Endothelial cell of umbilical vein (primary cell): ENCODE measurements at regions not wholly inside any gene's neighbourhood (a gene's known extent, or its start where the extent isn't known, plus 50 kb on each side); places are given as distances from the start of the nearest gene placed in this dataset.

Experiments
- BruUV-seq: library from RNA; stranded (reverse); fragments of 400-500 nt; replicated peaks from 2 replicates; lab custom pipeline; 2021; lab: Mats Ljungman, UMichigan
- CTCF ChIA-PET: fragments of 300-600, 350-600 bp; sonication (Branson Sonifier 250); formaldehyde crosslinking; loops from one replicate; lab custom pipeline; 2021; ENCODE audit warnings: antibody characterized with exemption, inconsistent platforms; lab: Charles Lee
- POLR2A ChIA-PET: fragments of 300-600, 350-600 bp; sonication (Branson Sonifier 250); formaldehyde crosslinking; loops from one replicate; lab custom pipeline; 2021; ENCODE audit warnings: antibody characterized with exemption, inconsistent platforms; lab: Charles Lee
- DNase-seq: peaks from one replicate; pipeline ENCODE4 v3.0.0-alpha.2; 2011; ENCODE audit warnings: low read depth, low spot score
- FAIRE-seq: peaks from 2 replicates; lab custom pipeline; 2011; peaks lifted over from hg19 to GRCh38; lab: Jason Lieb, UNC
- H2AFZ ChIP-seq: 2 replicates; pipeline ENCODE4 v1.6.0; 2012; ENCODE audit warnings: low read depth, low read length, control low read depth, inconsistent platforms
- H3K27ac ChIP-seq: 2 replicates; pipeline ENCODE4 v1.5.1; 2011; ENCODE audit warnings: low read depth, mild to moderate bottlenecking, control low read depth, low read length, moderate library complexity; ENCODE audit not compliant: insufficient read depth
- H3K27me3 ChIP-seq, 2 experiments: 2 replicates each; pipeline versions ENCODE4 v1.6.0 to v1.6.1; 2011; ENCODE audit warnings: low read length in 2 of 2, mixed read lengths in 1 of 2; ENCODE audit not compliant: control insufficient read depth in 2 of 2, insufficient read depth in 2 of 2
- H3K36me3 ChIP-seq, 2 experiments: 2 replicates in 1 of 2; 3 replicates in 1 of 2; pipeline ENCODE4 v1.5.1; 2011; ENCODE audit warnings: low read length in 2 of 2, mild to moderate bottlenecking in 1 of 2, moderate library complexity in 1 of 2; ENCODE audit not compliant: control insufficient read depth in 2 of 2, insufficient read depth in 2 of 2; ENCODE audit errors: extremely low read depth in 1 of 2
- H3K4me1 ChIP-seq: 3 replicates; pipeline ENCODE4 v1.5.1; 2011; ENCODE audit warnings: mild to moderate bottlenecking, low read length; ENCODE audit not compliant: control insufficient read depth, insufficient read depth; ENCODE audit errors: extremely low read depth
- H3K4me2 ChIP-seq: 2 replicates; pipeline ENCODE4 v1.6.1; 2011; ENCODE audit warnings: low read length, control low read depth, mixed read lengths; ENCODE audit not compliant: insufficient read depth
- H3K4me3 ChIP-seq, 3 experiments: fragments of 200-600 bp in 1 of 3; sonication (generic), shearing (Covaris generic) in 1 of 3; replicated peaks in 1 of 3; 2 replicates each; pipeline ENCODE4 v1.5.1; 2011 to 2016; ENCODE audit warnings: control low read depth in 3 of 3, low read length in 3 of 3, mild to moderate bottlenecking in 2 of 3, inconsistent platforms in 1 of 3, low read depth in 1 of 3, moderate library complexity in 1 of 3; ENCODE audit not compliant: insufficient read depth in 1 of 3
- H3K79me2 ChIP-seq: 2 replicates; pipeline ENCODE4 v1.6.0; 2012; ENCODE audit warnings: low read length, inconsistent platforms; ENCODE audit not compliant: control insufficient read depth, insufficient read depth
- H3K9ac ChIP-seq: replicated peaks from 2 replicates; pipeline ENCODE3; 2011; ENCODE audit warnings: low read length, control low read depth; ENCODE audit not compliant: insufficient read depth; ENCODE audit errors: extremely low read depth
- H3K9me1 ChIP-seq: replicated peaks from 3 replicates; pipeline ENCODE4 v1.6.0; 2011; ENCODE audit warnings: mild to moderate bottlenecking, low read length; ENCODE audit not compliant: control insufficient read depth, insufficient read depth; ENCODE audit errors: extremely low read depth
- H3K9me3 ChIP-seq: replicated peaks from 2 replicates; pipeline ENCODE4 v1.5.1; 2012; ENCODE audit warnings: low read length, inconsistent platforms; ENCODE audit not compliant: control insufficient read depth, insufficient read depth
- H4K20me1 ChIP-seq: replicated peaks from 2 replicates; pipeline ENCODE3; 2011; ENCODE audit warnings: mild to moderate bottlenecking, low read length; ENCODE audit not compliant: control insufficient read depth, insufficient read depth; ENCODE audit errors: extremely low read depth
- EZH2 ChIP-seq: IDR thresholded peaks from 2 replicates; pipeline ENCODE4 v1.6.1; 2012; ENCODE audit warnings: borderline replicate concordance, low read depth, mild to moderate bottlenecking, moderate library complexity, low read length, inconsistent platforms; ENCODE audit not compliant: severe bottlenecking
- FOS ChIP-seq: IDR thresholded peaks from 2 replicates; pipeline ENCODE4 v1.6.1; 2011; ENCODE audit warnings: mild to moderate bottlenecking, low read length, moderate library complexity, borderline replicate concordance; ENCODE audit not compliant: insufficient read depth
- GATA2 ChIP-seq: IDR thresholded peaks from 2 replicates; pipeline ENCODE4 v1.7.0; 2011; ENCODE audit warnings: low read depth, mild to moderate bottlenecking, moderate library complexity, mixed read lengths, low read length; ENCODE audit not compliant: insufficient read length, insufficient read depth
- JUN ChIP-seq: IDR thresholded peaks from 2 replicates; pipeline ENCODE4 v1.6.1; 2011; ENCODE audit warnings: borderline replicate concordance, low read depth; ENCODE audit not compliant: insufficient read length, insufficient read depth
- MYC ChIP-seq: IDR thresholded peaks from one replicate; pipeline ENCODE4 v1.6.1; 2011; ENCODE audit warnings: mild to moderate bottlenecking, low read depth, low read length
- POLR2A ChIP-seq: IDR thresholded peaks from 2 replicates; pipeline ENCODE4 v1.6.1; 2012; ENCODE audit warnings: low read depth, mild to moderate bottlenecking, control low read depth, low read length
- POLR2AphosphoS5 ChIP-seq: IDR thresholded peaks from 2 replicates; pipeline ENCODE4 v1.6.1; 2012; ENCODE audit warnings: low read depth, mild to moderate bottlenecking, control low read depth, low read length, moderate library complexity; ENCODE audit not compliant: insufficient read depth
- dilution Hi-C: fragments of 300-500 bp; cut with MboI; formaldehyde crosslinking; loops from one replicate; pipeline ENCODE4 v1.15.0; 2019; ENCODE audit warnings: low sequenced_read_pairs; ENCODE audit not compliant: extremely low pct_ligation_motif_present
- intact Hi-C: fragments of 100-400 bp; cut with micrococcal nuclease; formaldehyde crosslinking; loops from one replicate; pipeline ENCODE4 v1.10.0; 2022
- TF ChIP-seq, protein P1 (sequence below): IDR thresholded peaks from 2 replicates; pipeline ENCODE4 v1.6.1; 2011; ENCODE audit not compliant: insufficient read depth, insufficient read length
- TF ChIP-seq, protein P2 (sequence below), 2 donors: IDR thresholded peaks; 1 replicate in 1 of 2; 2 replicates in 1 of 2; pipeline ENCODE4 v1.5.1; 2011; ENCODE audit warnings: low read length in 2 of 2, mild to moderate bottlenecking in 2 of 2, moderate library complexity in 2 of 2, control low read depth in 1 of 2, inconsistent platforms in 1 of 2, low read depth in 1 of 2; ENCODE audit not compliant: insufficient read depth in 1 of 2; ENCODE audit errors: extremely low read depth in 1 of 2

DNA sequence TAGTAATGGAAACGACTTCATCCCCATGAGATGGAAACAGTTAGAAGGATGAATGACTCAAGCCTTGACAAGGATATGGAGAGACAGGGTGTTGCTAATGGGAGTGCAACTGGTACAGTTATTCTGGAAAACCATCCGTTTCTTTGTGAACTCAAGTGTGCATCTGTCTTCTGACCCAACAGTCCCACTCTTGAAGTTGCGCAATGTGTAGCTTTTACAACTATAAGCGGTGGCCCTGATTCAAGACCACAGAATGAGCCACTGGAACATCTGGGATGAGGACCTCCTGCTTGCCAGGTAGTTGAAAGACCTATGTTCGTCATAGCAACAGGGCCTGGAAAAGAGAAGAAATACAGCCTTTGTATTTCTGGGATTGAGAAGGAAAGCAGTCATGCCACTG lies 115.8 kb upstream of the GMDS start:
- TF ChIP-seq, protein P1, sequence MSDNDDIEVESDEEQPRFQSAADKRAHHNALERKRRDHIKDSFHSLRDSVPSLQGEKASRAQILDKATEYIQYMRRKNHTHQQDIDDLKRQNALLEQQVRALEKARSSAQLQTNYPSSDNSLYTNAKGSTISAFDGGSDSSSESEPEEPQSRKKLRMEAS, result no peak
- TF ChIP-seq FOS (no peak), POLR2AphosphoS5 (no peak), JUN (no peak), GATA2 (no peak), EZH2 (no peak), MYC (no peak), POLR2A (no peak)
- TF ChIP-seq, protein P2, sequence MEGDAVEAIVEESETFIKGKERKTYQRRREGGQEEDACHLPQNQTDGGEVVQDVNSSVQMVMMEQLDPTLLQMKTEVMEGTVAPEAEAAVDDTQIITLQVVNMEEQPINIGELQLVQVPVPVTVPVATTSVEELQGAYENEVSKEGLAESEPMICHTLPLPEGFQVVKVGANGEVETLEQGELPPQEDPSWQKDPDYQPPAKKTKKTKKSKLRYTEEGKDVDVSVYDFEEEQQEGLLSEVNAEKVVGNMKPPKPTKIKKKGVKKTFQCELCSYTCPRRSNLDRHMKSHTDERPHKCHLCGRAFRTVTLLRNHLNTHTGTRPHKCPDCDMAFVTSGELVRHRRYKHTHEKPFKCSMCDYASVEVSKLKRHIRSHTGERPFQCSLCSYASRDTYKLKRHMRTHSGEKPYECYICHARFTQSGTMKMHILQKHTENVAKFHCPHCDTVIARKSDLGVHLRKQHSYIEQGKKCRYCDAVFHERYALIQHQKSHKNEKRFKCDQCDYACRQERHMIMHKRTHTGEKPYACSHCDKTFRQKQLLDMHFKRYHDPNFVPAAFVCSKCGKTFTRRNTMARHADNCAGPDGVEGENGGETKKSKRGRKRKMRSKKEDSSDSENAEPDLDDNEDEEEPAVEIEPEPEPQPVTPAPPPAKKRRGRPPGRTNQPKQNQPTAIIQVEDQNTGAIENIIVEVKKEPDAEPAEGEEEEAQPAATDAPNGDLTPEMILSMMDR (IDR thresholded peaks at IDR 0.05; ENCODE audit: extremely low read depth in 1 of 2, insufficient read depth in 1 of 2, low read depth in 1 of 2, low read length in 2 of 2), result no peak
- DNase-seq (no peak), FAIRE-seq (no peak)
- H3K4me1 ChIP-seq, result no peaks in the 10 kb centered on the region
- BruUV-seq, result no TSS peak
- no peaks in the 10 kb centered on the region for H3K27me3 ChIP-seq
- no peaks in the 10 kb centered on the region for H3K9me3 ChIP-seq
- no peak overlapping the region for H3K9ac ChIP-seq
- H3K79me2 ChIP-seq, result no peaks in the 10 kb centered on the region
- POLR2A ChIA-PET, result no interaction called here
- no peaks in the 10 kb centered on the region for H3K36me3 ChIP-seq
- no peak overlapping the region for H3K4me3 ChIP-seq
- intact Hi-C loops, result no loop called here
- dilution Hi-C loops, result no loop called here
- H3K9me1 ChIP-seq, result no peaks in the 10 kb centered on the region
- H3K27ac ChIP-seq, result no peak overlapping the region
- CTCF ChIA-PET, result interaction anchor here (0.8 kb wide), 1 partner anchor 273 kb away, joined by 3 read pairs; no protein-coding TSS in a partner anchor
- H3K4me2 ChIP-seq, result no peak overlapping the region
- H4K20me1 ChIP-seq, result no peaks in the 10 kb centered on the region
- no peak overlapping the region for H2AFZ ChIP-seq
